Right lung (tissue), 2 donors: ENCODE measurements at regions not wholly inside any gene's neighbourhood (a gene's known extent, or its start where the extent isn't known, plus 50 kb on each side); places are given as distances from the start of the nearest gene placed in this dataset.
A peak's percentile ranks its signal among the peaks of the same experiment; 100 is the strongest.
"Not testable (repeated sequence)": the region's sequence is repeated elsewhere in the genome, so short reads cannot be mapped to it uniquely, and the experiment has no call there.

Source experiments
- DNase-seq, 2 donors: peaks; one replicate each; pipeline ENCODE4 v3.0.0-alpha.2; 2013

GRCh38 chrX:121169099-121170035 lies 122.0 kb downstream of the GLUD2 start:
- DNase-seq = no peak

GRCh38 chrX:121172703-121173102 lies 125.3 kb downstream of the GLUD2 start:
- no peak for DNase-seq

GRCh38 chrX:121179972-121180371 lies 132.6 kb downstream of the GLUD2 start:
- no peak for DNase-seq

- DNase-seq = no peak
These were observed 144.4 kb downstream of the GLUD2 start for GRCh38 chrX:121191779-121192178.

GRCh38 chrX:121195719-121196118 lies 148.3 kb downstream of the GLUD2 start:
- DNase-seq = no peak

GRCh38 chrX:121196872-121197444 lies 149.5 kb downstream of the GLUD2 start:
- DNase-seq = not testable (repeated sequence)

GRCh38 chrX:121208563-121208962 lies 161.2 kb downstream of the GLUD2 start:
- DNase-seq = no peak

GRCh38 chrX:121216641-121217374 lies 169.4 kb downstream of the GLUD2 start:
- no peak for DNase-seq

GRCh38 chrX:121221322-121221977 lies 174.0 kb downstream of the GLUD2 start:
- DNase-seq = no peak

- no peak for DNase-seq
These were observed 180.5 kb downstream of the GLUD2 start for GRCh38 chrX:121227888-121228287.

- DNase-seq = no peak
These were observed 184.4 kb downstream of the GLUD2 start for GRCh38 chrX:121231566-121232358.

- no peak for DNase-seq
These were observed 188.6 kb downstream of the GLUD2 start for GRCh38 chrX:121236040-121236439.

- no peak for DNase-seq
These were observed 190.7 kb downstream of the GLUD2 start for GRCh38 chrX:121238093-121238492.

- no peak for DNase-seq
These were observed 197.1 kb downstream of the GLUD2 start for GRCh38 chrX:121244511-121244910.

- DNase-seq = no peak
These were observed 198.4 kb downstream of the GLUD2 start for GRCh38 chrX:121245763-121246162.

- no peak for DNase-seq
These were observed 206.9 kb downstream of the GLUD2 start for GRCh38 chrX:121254336-121254735.

- no peak for DNase-seq
These were observed 209.2 kb downstream of the GLUD2 start for GRCh38 chrX:121256647-121257046.

- DNase-seq = no peak
These were observed 211.1 kb downstream of the GLUD2 start for GRCh38 chrX:121258545-121258944.

- DNase-seq = no peak
These were observed 211.8 kb downstream of the GLUD2 start for GRCh38 chrX:121259170-121259569.

GRCh38 chrX:121260596-121261240 lies 213.3 kb downstream of the GLUD2 start:
- DNase-seq = peak in 1 of 2 donors; percentile 8

- DNase-seq = no peak
These were observed 236.5 kb downstream of the GLUD2 start for GRCh38 chrX:121283921-121284320.
